HG03025 (cell line): ENCODE measurements at regions not wholly inside any gene's neighbourhood (a gene's known extent, or its start where the extent isn't known, plus 50 kb on each side); places are given as distances from the start of the nearest gene placed in this dataset.

ENCODE experiments used
- ATAC-seq: cut with Tn5 transposase; IDR thresholded peaks from one replicate; pipeline ENCODE4 v1.9.1; 2021; ENCODE audit warnings: mild to moderate bottlenecking, moderate library complexity; ENCODE audit not compliant: unreplicated experiment, low FRiP score

DNA sequence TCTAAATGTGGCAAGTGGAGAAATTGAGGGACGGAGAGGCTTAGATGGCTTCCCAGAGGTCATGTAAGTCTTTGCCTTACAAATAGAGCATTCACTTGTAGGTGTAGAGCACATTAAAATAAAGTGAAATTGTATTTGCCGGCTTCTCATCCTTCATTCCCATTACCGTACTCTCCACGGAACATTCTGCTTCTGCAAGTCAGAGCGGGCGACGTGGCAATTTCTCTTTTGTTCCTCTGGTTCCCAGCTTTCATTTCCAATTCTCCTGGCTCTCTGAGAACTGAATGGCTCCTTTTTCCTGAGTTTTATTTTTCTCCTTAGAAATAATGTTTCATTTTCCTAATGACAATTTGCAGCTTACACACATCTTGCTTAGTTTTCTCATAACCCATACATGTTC, 51.3 kb upstream of the PFKP start:
- no peak for ATAC-seq

- ATAC-seq: no peak
Observed at GRCh38 chr10:3014968-3015367, 52.4 kb upstream of the PFKP start.

DNA sequence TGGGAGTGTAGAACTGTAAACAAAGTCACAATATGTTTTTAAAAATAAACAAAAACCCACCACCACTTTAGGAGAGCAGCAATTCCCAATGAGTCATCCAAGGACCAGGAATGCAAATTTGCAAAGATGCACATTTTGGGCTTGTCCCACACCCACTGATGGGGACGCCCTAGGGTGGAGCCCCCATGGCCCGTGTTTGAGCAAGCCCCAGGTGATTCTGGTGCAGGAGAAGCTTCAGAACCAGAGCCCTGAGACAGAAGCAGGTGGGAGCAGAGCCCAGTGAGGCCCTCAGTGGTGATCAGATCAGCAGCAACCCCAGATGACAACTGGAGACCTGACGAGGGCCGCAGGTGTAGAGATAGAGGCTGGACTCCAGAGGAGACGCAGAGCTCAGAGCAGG, 55.1 kb upstream of the PFKP start:
- ATAC-seq: no peak

DNA sequence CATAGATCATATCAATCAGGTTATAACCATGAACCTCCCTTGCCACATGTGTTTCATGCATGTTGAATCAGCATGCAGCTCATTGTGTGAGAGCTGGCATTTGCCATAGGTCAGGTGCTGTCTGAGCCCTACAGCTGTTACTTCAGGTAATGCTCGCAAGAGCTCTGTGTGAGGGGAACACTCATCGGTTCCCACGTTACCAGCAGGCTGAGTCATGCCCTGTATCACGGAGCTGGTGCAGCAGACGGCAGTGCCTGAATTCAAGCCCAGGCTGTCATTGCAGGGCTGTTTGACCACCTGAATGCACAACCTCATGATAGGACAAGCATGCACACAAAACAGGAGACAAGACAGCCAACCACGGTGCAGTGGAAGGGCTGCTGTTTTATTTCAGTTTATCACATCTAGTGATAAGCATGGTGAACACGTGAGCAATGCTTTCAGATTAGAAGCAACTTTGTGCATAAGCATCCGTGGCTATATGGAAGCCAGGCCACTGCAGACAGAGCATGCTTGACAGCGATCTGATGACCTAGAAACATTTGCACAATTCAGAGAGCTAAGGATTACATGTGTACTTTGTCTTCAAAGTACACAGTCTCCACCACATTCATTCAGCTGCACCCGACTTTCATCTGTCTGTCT, 56.4 kb upstream of the PFKP start:
- ATAC-seq: no peak

DNA sequence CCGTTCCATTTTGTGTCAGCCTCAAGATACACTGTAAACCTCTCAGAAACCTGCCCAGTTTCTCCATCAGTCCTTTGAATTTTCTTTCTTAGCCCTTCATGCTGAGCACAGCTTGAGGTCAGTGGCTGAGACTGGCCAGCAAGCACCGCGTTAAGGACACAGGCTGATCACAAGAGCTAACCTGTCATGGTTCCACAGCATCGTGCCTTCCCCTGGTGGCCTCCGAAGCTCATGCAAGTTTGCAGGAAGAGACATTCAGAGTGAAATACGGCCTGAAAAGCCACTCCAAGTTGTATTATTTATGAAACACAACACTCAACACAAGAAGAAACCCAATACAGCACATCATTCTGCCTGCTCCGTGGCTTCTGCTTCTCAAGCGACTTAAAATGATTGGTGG, 57.0 kb upstream of the PFKP start:
- ATAC-seq: no peak

- ATAC-seq: no peak
Observed at GRCh38 chr10:3009341-3009740, 58.0 kb upstream of the PFKP start.

DNA sequence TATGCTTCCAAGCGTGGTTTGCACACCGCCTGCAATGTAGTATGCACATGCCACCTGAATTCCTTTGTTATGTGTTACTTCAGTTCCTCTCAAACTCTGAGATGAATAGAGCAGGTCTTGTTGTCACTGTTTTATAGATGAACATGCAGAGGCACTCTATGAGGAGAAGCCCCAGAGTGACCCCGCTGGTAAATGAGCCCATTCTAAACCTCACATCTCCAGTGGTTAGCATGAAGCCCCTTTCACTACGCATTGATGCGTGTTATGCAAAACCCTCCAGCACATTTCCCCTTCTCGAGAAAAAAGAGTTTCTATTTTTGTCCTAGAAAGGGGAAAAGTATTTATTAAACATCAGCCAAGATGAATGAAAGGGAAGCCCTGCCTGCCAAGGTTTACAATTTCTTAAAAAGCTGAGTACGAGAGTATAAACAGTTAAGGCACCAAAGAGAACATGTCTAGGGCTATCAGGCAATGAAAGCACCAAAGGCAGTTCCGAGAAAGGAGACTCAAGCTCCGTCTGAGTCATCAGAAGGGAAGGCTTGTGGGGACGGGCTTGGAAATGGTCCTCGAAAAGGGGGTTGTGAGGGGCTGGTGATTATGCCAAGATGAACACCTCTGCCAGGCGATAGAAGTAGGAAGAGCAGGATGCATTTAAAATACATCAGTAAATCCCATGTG, 58.7 kb upstream of the PFKP start:
- ATAC-seq: no peak

DNA sequence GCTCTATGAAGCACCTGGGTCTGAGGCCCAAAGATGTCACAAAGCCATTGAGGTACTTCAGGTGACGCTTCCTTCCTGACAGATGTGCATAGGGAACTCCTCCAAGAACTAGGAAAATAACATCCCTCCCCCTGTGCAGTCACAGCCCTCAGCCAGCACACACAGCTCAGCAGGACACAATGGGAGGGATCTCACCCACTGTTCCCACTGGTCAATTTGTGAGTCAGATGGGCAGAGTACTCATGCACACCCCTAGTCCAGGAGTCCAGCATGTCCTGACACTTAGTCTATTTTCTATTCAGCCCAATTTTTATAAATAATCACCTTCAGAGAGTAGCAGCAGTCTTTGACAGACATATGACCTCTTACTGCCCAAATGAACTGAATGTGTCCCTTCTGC, 60.7 kb upstream of the PFKP start:
- ATAC-seq: no peak

DNA sequence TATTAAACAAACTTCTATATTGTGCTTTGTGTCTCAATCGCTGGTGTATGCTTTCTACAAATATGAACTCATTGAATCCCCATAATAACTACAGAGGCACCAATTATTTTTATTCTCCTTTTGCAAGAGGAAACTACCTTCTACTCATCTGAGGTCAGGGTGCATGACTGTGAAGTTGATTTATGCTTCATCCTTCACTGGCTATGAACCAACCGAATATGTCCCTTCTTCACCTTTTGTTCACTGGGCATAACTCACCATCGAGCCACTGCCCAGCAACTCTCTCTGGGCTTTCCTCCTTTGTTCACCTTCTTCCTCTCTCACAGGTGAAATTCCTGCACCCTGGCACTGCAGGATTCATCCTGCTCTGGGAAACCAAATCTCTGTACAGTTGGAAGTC, 61.3 kb upstream of the PFKP start:
- ATAC-seq: no peak

DNA sequence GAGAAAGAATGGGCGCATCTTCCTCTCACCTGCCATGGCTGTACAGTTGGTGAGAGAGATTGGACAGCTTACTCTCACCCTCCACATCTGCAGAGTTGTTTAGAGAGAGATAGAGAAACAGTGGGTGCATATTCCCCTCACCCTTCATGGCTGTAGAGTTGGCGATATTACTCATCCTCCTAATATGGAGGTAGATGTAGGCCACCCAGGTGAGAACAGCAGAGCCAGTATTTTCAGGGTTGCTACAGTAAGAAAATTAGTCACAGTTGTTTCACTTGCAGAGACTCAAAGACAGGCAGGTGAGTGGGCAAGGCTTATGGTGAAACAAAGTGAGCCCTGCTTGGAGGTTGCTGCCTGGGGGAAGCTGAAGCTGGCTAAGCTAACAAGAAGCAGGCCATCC, 65.0 kb upstream of the PFKP start:
- no peak for ATAC-seq

- ATAC-seq: no peak
Observed at GRCh38 chr10:3000048-3000447, 67.3 kb upstream of the PFKP start.

DNA sequence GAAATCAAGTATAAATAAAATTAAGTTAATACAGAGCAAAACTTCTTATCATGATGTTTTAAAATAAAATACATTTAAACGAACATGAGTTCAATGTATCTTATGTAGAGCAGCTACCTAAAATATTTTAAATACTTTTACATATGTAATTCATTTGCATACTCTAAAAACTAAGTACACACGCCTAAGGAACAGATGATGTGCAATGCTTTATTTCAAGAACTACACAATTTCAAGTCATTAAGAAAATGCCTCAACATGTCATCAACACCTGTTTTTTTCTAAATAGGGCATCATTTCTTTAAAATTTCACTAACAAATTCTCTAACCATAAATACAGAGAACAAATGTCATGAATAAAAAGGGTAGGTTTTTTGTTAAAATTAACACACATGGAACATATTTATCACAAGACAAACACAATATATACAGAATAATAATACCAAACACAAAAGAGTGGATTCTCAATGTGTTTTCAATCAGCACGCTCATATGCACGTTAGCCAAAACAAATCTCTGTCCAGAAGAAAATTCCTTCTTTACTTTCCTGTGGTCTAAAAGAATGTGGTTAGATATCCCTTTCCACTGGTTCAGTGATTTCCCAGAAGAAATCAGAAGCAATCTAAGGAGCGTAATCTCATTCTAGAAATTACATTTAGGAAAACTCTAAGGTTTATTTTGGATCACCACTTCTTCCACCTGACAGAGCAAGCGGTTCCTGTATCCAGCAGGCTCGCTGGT, 73.0 kb upstream of the PFKP start:
- no peak for ATAC-seq

DNA sequence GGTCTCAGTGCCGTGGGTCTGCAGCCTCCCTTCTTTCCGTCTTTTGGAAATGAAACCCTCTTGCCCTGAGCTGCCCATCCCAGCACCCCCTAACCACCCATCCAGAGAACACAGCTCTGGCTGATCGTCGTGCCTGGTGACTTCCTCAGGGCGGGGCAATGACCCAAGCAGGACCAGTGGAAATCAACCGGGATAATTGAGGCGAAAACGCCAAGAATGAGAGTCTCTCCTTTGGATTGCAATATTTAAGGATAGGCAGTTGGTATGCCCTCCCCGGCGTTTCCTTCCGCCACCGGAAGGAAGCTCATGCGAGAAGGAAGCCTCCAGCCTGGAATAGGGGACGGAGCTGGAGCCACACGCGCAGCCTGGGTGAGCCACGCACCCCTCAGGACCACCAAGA, 73.7 kb upstream of the PFKP start:
- no peak for ATAC-seq

DNA sequence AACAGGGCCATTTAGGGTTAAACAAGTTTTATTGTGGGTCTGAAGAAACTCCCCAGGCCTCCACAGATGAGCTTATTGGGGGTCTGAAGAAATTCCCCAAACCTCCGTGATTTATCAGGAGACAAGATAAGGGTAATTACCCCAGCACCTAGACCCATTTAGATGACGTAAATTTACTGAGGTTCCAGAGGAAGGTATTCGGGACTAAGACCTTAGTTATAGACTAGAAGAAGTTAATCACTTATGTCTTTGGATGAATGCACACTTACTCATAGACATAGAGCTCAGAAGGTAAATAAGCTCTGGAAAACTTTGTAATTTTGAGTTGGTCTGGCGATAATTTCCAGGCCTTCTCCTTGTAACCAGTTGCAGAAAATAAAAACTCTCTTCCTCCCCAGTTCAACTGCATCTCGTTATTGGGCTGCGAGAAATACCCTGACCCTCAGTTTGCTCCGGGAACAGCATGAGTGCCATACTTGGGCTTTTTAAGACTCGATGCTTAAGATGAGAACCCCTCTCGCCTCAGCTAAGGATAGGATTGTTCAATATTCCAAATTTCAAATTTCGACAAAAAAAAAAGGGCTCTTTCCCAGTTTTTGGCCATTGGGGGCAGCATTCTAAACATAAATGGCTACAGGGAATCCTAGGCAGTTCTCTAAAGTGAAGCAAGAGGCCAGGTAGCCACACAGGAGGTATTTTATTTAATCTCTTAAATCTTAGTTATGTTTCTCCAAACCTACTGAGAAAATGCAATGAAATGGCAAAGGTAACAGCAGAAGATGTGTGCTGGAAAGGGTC, 74.7 kb upstream of the PFKP start:
- no peak for ATAC-seq

GRCh38 chr10:2990764-2991163, 76.6 kb upstream of the PFKP start:
- no peak for ATAC-seq

DNA sequence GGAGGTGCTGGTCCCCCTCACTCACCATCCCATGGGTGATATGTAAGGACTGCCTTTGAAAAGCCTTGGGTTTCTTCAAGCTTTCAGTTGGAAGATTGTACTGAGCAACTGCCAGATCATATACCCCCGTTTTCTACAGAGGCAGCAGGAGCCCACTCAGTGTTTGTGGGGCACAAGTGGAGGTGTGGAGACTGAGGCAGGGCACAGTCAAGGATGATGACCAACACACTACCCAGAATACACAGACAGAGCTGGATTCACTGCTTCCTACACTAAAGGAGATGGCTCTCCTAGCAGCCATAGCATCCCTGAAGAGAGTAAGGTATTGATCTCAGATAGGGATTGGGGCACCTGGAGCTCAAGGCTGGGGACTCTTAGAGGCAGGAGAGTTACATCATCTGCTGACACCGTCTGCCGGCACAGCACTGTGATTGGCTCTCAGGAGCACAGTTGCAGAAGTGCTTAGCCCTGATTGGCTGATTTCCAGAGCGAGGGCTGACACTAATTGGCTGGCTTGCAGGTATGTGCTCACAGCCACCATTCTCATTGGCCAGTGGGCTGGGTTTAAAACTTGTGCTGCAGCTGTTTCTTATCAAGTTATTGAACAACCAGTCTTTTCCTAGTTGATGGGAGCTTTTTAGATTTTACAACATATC, 77.9 kb upstream of the PFKP start:
- no peak for ATAC-seq

DNA sequence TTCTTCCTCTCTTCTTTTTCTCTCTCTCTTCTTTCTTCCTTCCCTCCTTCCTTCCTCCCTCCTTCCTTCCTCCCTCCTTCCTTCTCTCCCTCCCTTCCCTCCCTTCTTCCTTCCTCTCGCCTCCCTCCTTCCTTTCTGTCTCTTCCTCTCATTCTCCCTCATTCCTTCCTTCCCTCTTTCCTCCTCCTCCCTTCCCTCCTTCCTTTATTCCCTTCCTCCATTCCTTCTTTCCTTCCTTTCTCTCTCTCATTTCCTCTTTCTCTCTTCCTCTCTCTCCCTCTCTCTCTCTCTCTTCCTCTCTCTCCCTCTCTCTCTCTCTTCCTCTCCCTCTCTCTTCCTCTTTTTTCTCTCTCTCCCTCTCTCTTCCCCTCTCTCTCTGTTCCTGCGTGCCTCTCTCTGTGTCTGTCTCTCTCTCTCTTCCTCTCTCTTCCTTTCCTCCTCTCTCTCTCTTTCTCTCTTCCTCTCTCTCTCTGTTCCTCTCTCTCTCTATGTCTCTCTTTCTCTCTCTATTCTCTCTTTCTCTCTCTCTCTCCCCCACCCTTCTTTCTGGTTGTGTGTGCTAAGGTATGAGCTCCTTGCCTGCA, 80.1 kb upstream of the PFKP start:
- ATAC-seq: no peak

DNA sequence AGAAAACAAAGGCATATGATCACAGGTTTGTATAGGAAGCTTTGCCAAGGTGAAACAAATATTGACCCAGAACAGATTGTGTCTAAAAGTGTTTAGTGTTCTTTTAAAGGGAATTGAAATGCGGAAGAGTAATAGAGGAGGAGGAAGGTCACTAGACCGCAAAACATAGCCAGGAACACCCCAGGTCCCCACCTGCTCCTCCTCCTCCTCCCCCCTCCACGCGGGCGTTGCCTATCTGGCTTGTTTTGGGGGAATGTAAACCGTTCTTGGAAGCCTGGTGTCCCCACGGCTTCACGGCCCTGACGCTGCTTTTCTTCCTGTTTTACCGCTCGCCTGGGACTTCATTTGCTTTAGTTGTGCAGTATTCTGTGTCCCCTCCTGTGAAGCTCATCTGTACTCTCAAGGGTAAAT, 81.0 kb upstream of the PFKP start:
- no peak for ATAC-seq

GRCh38 chr10:2985729-2986232, 81.6 kb upstream of the PFKP start:
- no peak for ATAC-seq

- no peak for ATAC-seq
Observed at GRCh38 chr10:2984682-2985081, 82.7 kb upstream of the PFKP start.
